Transverse colon (tissue), 4 donors: ENCODE measurements at regions not wholly inside any gene's neighbourhood (a gene's known extent, or its start where the extent isn't known, plus 50 kb on each side); places are given as distances from the start of the nearest gene placed in this dataset.
A peak's percentile ranks its signal among the peaks of the same experiment; 100 is the strongest.

Source experiments
- DNase-seq: peaks from one replicate; pipeline ENCODE4 v3.0.0-alpha.2; 2019
- H3K27ac ChIP-seq, 4 donors: fragments of 200-600 bp; sonication (generic); 2 replicates each; pipeline ENCODE4 v1.5.1; 2016 to 2018; ENCODE audit warnings: inconsistent platforms in 4 of 4
- H3K27me3 ChIP-seq: fragments of 200-600 bp; sonication (generic); 2 replicates; pipeline ENCODE4 v1.5.1; 2017; ENCODE audit warnings: inconsistent platforms
- H3K36me3 ChIP-seq, 4 donors: fragments of 200-600 bp; sonication (generic); 2 replicates each; pipeline ENCODE4 v1.5.1; 2017 to 2019; ENCODE audit warnings: inconsistent platforms in 4 of 4
- H3K4me1 ChIP-seq, 4 donors: fragments of 200-600 bp; sonication (generic); 2 replicates each; pipeline ENCODE4 v1.5.1; 2017 to 2020; ENCODE audit warnings: inconsistent platforms in 4 of 4
- H3K4me3 ChIP-seq, 4 donors: fragments of 200-600 bp; sonication (generic); 1 replicate in 1 of 4; 2 replicates in 3 of 4; pipeline versions ENCODE4 v1.5.1 to v1.6.1; 2017 to 2019; ENCODE audit warnings: inconsistent platforms in 4 of 4
- H3K9me3 ChIP-seq, 2 donors: fragments of 200-600 bp; sonication (generic); 2 replicates each; pipeline ENCODE4 v1.5.1; 2017 to 2019; ENCODE audit warnings: inconsistent platforms in 2 of 2
- EP300 ChIP-seq: sonication (generic); formaldehyde crosslinking; IDR thresholded peaks from one replicate; pipeline ENCODE4 v1.6.1; 2017; ENCODE audit warnings: antibody characterized with exemption, low read depth
- POLR2A ChIP-seq: fragments of 450-650 bp; IDR thresholded peaks from one replicate; pipeline ENCODE4 v1.6.1; 2016; ENCODE audit warnings: antibody characterized with exemption, mild to moderate bottlenecking, moderate library complexity
- POLR2AphosphoS5 ChIP-seq, 3 donors: sonication (generic); formaldehyde crosslinking; IDR thresholded peaks; one replicate each; pipeline ENCODE4 v1.6.1; 2016; ENCODE audit warnings: antibody characterized with exemption in 3 of 3
- WGBS, 2 donors: methylation state at CpG; one replicate each; pipeline ENCODE4 v1.1.5; 2018; ENCODE audit warnings: low coverage in 1 of 2; 5-methylcytosine and 5-hydroxymethylcytosine counted together
- in situ Hi-C, 4 donors: fragments of 200-750 bp; cut with MboI; loops; one replicate each; pipeline versions ENCODE4 v1.15.0 to v1.15.1; 2017; ENCODE audit warnings: low sequenced_read_pairs in 3 of 4, low pct_ligation_motif_present in 1 of 4, low pct_unique_long_range_greater_than_20kb in 1 of 4
- intact Hi-C: fragments of 100-400 bp; cut with DNase I; formaldehyde crosslinking; loops from one replicate; pipeline ENCODE4 v1.15.1; 2023; ENCODE audit warnings: low total_unique reads
- TF ChIP-seq, protein P1 (sequence below), 5 experiments: fragments of 200-600 bp in 3 of 5; fragments of 450-650 bp in 2 of 5; sonication (generic) in 3 of 5; IDR thresholded peaks; 1 replicate in 2 of 5; 2 replicates in 3 of 5; pipeline ENCODE4 v1.5.1; 2016 to 2017; ENCODE audit warnings: antibody characterized with exemption in 5 of 5, inconsistent platforms in 3 of 5, mild to moderate bottlenecking in 2 of 5, moderate library complexity in 1 of 5

DNA sequence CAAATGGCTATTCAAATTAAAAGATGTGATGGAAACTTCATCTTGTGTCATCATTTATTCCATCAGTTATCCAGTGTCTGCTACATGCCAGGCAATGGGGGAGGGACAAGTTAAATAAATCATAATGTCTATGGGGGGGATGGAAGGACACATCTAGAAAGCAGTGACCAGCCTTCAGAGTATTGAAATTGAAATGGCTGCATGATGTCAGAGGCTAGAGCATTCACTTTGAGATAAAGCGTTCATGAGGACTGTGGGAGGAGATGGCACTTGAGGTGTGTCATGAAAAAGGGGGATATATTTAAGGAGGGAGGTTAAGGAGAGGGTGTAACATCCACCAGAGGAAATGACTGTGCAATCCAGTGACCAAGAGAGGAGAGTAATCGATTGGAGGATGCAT, 50.6 kb downstream of the SLIT2 start:
- in situ Hi-C loops (no loop called here), intact Hi-C loops (no loop called here)
- TF ChIP-seq, protein P1, sequence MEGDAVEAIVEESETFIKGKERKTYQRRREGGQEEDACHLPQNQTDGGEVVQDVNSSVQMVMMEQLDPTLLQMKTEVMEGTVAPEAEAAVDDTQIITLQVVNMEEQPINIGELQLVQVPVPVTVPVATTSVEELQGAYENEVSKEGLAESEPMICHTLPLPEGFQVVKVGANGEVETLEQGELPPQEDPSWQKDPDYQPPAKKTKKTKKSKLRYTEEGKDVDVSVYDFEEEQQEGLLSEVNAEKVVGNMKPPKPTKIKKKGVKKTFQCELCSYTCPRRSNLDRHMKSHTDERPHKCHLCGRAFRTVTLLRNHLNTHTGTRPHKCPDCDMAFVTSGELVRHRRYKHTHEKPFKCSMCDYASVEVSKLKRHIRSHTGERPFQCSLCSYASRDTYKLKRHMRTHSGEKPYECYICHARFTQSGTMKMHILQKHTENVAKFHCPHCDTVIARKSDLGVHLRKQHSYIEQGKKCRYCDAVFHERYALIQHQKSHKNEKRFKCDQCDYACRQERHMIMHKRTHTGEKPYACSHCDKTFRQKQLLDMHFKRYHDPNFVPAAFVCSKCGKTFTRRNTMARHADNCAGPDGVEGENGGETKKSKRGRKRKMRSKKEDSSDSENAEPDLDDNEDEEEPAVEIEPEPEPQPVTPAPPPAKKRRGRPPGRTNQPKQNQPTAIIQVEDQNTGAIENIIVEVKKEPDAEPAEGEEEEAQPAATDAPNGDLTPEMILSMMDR (IDR thresholded peaks at IDR 0.05), result no peak
- TF ChIP-seq EP300, result no peak
- no peak for TF ChIP-seq POLR2A
- no peak for TF ChIP-seq POLR2AphosphoS5 (IDR thresholded peaks at IDR 0.05)
- no peaks in the 10 kb centered on the region for H3K9me3 ChIP-seq
- 71 to 77% methylated on average over 2 of the region's 2 CpGs for WGBS, 2 donors
- H3K27ac ChIP-seq, result no peak overlapping the region
- H3K27me3 ChIP-seq, result no peaks in the 10 kb centered on the region
- H3K4me1 ChIP-seq, result no peaks in the 10 kb centered on the region
- DNase-seq, result no peak
- H3K36me3 ChIP-seq, result no peaks in the 10 kb centered on the region
- H3K4me3 ChIP-seq, result no peak overlapping the region

DNA sequence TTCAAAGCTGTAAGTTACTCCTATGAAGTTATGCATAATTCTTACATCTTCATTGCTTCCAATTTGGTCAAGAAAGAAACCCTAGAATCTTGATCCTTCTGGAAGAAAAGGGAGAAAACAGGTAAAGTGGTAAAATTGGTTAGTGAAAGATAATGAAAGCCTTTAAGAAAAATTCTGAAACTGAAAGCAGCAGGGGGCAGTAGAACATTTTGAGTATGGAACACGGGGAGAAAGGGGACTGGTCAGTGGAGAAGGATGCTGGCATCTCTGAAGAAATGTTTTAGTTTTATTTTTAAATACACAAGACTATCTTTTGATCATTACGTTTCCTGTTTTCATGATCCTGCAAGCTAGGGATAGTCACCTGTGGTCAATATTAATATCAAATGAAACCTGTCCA, 54.3 kb downstream of the SLIT2 start:
- TF ChIP-seq, protein P1 (IDR thresholded peaks at IDR 0.05), result no peak
- 42 to 59% methylated on average over 2 of the region's 2 CpGs for WGBS, 2 donors
- no peaks in the 10 kb centered on the region for H3K9me3 ChIP-seq
- in situ Hi-C loops, result no loop called here
- H3K27me3 ChIP-seq, result no peaks in the 10 kb centered on the region
- DNase-seq, result no peak
- no peaks in the 10 kb centered on the region for H3K36me3 ChIP-seq
- H3K4me1 ChIP-seq, result no peaks in the 10 kb centered on the region
- H3K4me3 ChIP-seq, result no peak overlapping the region
- no peak overlapping the region for H3K27ac ChIP-seq
- intact Hi-C loops, result no loop called here

DNA sequence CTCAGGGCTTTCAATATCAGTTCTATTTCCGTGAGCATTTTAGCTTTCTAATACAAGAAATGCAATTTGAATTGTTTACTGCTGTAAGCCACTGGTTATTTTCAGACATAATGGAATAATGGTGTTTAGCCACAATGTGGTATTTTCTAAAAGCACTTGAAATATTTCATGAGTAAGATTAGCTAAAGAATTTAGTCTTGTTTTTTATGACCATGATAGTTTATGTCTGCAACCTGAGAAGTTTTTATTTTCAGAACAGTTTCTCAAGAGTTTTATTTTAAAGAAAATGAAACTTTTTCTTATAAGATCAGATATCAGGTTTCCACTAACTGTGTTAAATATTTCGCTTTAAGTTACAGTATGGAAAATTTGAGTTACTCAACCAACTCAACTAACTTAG, 60.2 kb downstream of the SLIT2 start:
- WGBS, 2 donors, result 76 to 83% methylated on average over 2 of the region's 2 CpGs
- intact Hi-C loops (no loop called here), in situ Hi-C loops (no loop called here)

DNA sequence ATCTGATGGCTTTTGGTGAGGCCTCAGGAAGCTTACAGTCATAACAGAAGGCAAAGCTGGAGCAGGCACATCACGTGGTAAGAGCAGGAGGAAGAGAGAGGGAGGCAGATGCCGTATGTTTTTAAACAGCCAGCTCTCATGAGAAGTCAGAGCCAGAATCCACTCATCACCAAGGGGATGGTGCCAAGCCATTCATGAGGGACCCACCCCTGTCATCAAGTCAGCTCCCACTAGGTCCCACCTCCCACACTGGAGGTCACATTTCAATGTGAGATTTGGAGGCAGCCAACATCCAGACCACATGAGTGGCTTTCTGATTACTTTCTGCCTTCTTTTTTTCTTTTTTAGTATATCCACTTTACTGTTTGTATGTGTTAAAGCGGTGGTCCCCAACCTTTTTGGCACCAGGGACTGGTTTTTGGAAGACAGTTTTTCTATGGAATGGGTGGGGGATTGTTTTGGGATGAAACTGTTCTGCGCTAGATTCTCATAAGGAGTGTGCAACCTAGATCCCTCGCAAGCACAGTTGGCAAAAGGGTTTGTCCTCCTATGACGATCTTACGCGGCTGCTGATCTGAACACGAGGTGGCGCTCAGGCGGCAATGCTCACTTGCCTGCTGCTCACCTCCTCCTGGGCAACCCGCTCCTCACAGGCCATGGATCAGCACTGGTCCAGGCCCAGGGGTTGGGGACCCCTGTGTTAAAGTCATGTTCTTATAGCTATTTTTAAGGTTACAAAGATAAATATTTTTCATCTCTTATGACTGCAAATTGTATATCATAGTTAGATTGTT, 61.7 kb downstream of the SLIT2 start:
- H3K36me3 ChIP-seq, result no peaks in the 10 kb centered on the region
- TF ChIP-seq POLR2A, result no peak
- no peaks in the 10 kb centered on the region for H3K9me3 ChIP-seq
- intact Hi-C loops, result no loop called here
- H3K4me1 ChIP-seq, result no peaks in the 10 kb centered on the region
- peak; percentile 12 for DNase-seq
- in situ Hi-C loops, result no loop called here
- H3K27me3 ChIP-seq, result no peaks in the 10 kb centered on the region
- WGBS, 2 donors, result 66 to 70% methylated on average over 7 to 12 of the region's 12 CpGs
- H3K27ac ChIP-seq, result no peak overlapping the region
- H3K4me3 ChIP-seq, result no peak overlapping the region

More for the DNA sequence above, 60.2 kb downstream of the SLIT2 start:
- H3K9me3 ChIP-seq, result no peaks in the 10 kb centered on the region
- no peak overlapping the region for H3K27ac ChIP-seq
- H3K4me1 ChIP-seq, result no peaks in the 10 kb centered on the region
- no peaks in the 10 kb centered on the region for H3K27me3 ChIP-seq
- no peaks in the 10 kb centered on the region for H3K36me3 ChIP-seq
- TF ChIP-seq POLR2A (no peak), POLR2AphosphoS5 (IDR thresholded peaks at IDR 0.05) (no peak), EP300 (no peak)
- TF ChIP-seq, protein P1 (IDR thresholded peaks at IDR 0.05), result no peak
- DNase-seq, result no peak
- no peak overlapping the region for H3K4me3 ChIP-seq
